ENCODE measurements at regions not wholly inside any gene's neighbourhood (a gene's known extent, or its start where the extent isn't known, plus 50 kb on each side); places are given as distances from the start of the nearest gene placed in this dataset.

DNA sequence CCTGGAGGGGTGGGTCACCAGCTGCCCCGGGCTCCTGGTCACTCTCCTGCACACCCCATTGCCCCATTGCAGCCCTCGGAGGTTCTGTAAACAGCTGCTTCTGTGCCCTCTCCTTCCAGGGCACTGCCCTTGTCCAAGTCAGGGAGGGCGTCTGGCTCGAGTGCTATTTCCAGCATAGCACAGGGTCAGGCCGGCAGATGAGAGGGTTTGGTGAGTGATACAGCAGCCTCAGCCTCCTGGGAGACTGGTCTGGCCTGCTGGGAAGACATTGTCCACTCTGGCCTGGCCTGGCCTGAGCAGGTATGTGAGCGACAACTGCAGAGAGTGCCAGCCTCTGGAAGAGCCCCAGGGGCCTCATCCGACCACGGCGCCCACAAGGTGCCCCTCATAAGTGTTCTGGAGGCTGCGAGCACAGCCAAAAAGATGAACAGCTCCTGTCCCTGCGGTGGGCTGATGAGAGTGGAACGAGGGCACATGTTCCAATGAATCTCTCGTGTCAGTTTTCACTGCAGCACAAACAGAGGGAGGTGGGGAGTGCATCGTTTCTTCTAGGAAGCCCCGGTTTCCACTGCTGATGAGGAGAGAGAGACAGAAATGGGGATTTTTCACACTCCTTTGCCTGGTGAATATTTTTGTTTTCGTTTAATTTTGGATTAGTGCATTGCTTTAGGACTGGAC, 105.8 kb upstream of the SDK2 start:
- H3K27ac ChIP-seq: no peak overlapping the region
- TF ChIP-seq, protein P1, sequence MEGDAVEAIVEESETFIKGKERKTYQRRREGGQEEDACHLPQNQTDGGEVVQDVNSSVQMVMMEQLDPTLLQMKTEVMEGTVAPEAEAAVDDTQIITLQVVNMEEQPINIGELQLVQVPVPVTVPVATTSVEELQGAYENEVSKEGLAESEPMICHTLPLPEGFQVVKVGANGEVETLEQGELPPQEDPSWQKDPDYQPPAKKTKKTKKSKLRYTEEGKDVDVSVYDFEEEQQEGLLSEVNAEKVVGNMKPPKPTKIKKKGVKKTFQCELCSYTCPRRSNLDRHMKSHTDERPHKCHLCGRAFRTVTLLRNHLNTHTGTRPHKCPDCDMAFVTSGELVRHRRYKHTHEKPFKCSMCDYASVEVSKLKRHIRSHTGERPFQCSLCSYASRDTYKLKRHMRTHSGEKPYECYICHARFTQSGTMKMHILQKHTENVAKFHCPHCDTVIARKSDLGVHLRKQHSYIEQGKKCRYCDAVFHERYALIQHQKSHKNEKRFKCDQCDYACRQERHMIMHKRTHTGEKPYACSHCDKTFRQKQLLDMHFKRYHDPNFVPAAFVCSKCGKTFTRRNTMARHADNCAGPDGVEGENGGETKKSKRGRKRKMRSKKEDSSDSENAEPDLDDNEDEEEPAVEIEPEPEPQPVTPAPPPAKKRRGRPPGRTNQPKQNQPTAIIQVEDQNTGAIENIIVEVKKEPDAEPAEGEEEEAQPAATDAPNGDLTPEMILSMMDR (conservative IDR thresholded peaks at IDR 0.05): no peak

DNA sequence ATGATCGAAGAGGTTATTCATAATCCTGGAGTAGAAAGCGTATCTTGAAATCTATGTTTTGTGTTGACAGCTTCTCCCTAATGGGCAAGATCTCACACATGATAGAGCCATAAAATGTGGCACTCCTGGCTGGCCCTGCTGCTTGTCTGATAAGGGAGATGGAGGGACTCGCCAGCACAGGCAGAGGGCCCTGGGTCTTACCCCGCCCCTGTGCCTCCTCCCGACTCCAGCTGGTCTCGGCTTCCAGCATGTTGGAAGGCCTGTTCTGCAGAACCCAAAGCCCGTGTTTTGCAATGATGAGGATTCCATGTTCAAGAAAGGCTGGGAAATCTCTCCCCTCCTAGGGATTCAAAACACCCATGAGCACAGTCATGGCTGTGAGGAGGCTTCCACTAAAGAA, 106.7 kb upstream of the SDK2 start:
- TF ChIP-seq, protein P1 (conservative IDR thresholded peaks at IDR 0.05): no peak
- H3K27ac ChIP-seq: no peak overlapping the region

DNA sequence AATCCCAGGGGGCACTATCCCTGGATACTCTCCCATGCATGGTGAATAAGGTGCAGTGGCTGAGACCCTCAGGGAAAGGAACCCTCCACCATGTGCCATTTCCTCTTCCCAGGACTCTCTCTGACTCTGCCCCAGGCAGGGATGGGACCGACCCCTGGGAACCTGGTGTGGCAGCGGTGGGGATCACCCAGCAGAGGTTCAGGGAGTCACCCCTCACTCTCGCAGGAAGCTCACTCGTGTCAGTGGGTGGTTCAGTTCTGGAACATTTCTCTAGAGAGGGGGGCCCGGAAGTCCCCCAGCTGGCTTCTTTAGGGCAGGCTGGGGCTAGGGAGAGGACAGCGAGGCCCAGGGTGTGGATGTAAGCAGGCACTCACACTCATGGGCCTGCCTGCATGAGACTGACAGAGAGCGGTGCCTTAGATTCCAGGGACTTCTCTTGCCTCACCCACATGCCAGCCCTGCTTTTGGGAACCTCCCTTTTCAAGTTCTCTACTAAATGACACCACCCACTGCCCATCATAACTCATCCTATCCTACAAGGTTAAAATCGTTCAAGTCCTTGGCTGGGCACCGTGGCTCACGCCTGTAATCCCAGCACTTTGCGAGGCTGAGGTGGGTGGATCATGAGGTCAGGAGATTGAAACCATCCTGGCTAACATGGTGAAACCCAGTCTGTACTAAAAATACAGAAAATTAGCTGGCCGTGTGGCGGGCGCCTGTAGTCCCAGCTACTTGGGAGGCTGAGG, 109.7 kb upstream of the SDK2 start:
- H3K27ac ChIP-seq: no peak overlapping the region
- TF ChIP-seq, protein P1 (conservative IDR thresholded peaks at IDR 0.05): no peak

DNA sequence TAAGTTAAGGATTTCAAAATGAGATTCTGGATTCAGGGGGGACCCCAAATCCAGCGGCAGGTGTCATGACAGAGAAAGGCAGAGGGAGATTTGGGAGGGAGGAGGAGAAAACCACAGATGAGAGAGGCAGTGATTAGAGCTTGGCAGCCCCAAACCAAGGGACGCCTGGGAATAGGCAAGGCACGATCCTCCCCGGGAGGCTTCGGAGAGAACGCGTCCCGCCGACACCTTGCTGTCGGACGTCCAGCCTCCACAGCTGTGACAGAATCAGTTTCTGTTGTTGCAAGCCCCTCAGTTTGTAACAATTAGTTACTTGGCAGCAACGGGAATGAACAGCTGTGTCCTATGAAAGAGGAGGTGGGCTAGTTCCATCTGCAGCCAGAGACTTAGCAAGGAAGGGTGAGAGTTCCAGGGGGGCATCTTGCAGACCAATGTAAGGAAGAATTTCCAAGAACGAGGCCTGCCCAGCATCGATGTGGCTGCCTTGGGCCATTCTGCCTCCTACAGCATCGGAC, 110.7 kb upstream of the SDK2 start:
- TF ChIP-seq, protein P1 (conservative IDR thresholded peaks at IDR 0.05): no peak
- no peak overlapping the region for H3K27ac ChIP-seq

DNA sequence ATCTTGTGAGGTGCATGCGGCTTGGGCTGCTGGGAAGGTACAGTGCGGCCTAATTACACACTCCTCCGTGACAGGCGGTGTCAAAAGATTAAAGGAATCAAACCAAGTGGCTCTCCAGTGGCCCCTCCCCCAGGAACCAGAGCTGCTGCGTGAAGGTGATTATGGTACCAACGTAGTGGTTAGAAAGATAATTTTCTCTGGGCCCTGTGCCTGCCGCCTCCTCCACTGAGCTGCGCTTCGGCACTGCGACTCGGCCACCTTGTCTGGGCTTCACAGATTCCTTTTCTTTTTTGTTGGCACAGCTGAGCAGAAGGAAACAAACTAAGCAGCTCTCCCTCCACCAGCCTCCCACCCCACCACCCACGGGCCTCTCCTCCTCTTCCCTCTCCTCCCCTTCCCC, 113.2 kb upstream of the SDK2 start:
- TF ChIP-seq, protein P1 (conservative IDR thresholded peaks at IDR 0.05): no peak
- no peak overlapping the region for H3K27ac ChIP-seq

DNA sequence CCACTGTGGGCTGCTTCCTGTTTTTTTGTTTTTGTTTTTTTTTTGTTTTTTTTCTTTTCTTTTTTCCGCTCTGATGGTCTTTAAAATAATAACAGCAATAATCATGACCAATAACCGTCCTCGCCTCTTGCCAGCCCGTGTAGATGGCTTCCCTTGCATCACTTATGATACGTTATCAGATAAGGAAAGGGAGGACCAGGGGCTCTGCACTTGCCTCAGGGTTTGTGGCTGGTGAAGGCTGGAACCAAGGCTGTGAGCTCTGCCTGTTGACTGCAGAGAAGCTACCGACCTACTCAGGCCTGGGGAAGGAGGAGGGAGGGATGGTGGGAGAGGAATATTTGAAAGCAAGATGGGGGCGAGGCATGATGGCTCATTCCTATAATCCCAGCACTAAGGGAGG, 114.0 kb upstream of the SDK2 start:
- TF ChIP-seq, protein P1 (conservative IDR thresholded peaks at IDR 0.05): no peak
- H3K27ac ChIP-seq: no peak overlapping the region

DNA sequence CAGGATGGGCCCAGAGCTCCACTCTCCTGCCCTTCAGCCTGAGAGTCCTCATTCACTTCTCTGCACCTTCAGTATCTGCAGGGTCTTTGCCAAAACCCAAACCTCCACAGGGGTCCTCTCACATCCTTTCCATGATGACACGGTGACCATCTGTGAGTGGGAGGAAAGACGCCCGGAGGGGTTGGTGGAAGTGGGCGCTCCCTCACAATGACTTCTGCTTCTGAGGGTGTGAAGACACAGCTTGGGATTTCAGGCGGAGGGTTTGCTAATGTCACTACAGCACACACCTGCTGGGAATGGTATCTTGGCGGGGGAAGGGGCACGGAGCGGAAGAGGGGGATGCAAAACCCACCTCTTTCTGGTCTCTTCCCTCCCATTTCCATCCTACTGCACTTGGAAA, 115.1 kb upstream of the SDK2 start:
- TF ChIP-seq, protein P1 (conservative IDR thresholded peaks at IDR 0.05): no peak
- no peak overlapping the region for H3K27ac ChIP-seq
